IMR-90 (cell line): ENCODE measurements at regions not wholly inside any gene's neighbourhood (a gene's known extent, or its start where the extent isn't known, plus 50 kb on each side); places are given as distances from the start of the nearest gene placed in this dataset.

ENCODE experiments used
- ATAC-seq: fragments of 200-7000 bp; cut with Tn5 transposase; 2 replicates; pipeline ENCODE4 v1.9.1; 2020; ENCODE audit warnings: low read depth, mild to moderate bottlenecking, moderate library complexity
- BruUV-seq: library from RNA; stranded (reverse); fragments of 400-500 nt; replicated peaks from 2 replicates; lab custom pipeline; 2021; lab: Mats Ljungman, UMichigan
- CTCF ChIA-PET: fragments of 300-600 bp; formaldehyde crosslinking; extraction: SDS; loops from one replicate; lab custom pipeline; 2021; ENCODE audit warnings: antibody characterized with exemption; lab: Yijun Ruan, JAX
- POLR2A ChIA-PET: fragments of 300-600 bp; sonication (Branson Sonifier 250); formaldehyde crosslinking; loops from one replicate; lab custom pipeline; 2022; ENCODE audit warnings: antibody characterized with exemption; ENCODE audit not compliant: unreplicated experiment; lab: Charles Lee
- DNase-seq: peaks from one replicate; pipeline ENCODE4 v3.0.0; 2013
- H2AFZ ChIP-seq: replicated peaks from 2 replicates; pipeline ENCODE3; 2013; ENCODE audit warnings: low read length, mild to moderate bottlenecking; ENCODE audit not compliant: poor library complexity
- H2AK5ac ChIP-seq: 2 replicates; pipeline ENCODE4 v1.6.1; 2013; ENCODE audit warnings: low read depth, low read length, inconsistent platforms
- H2AK9ac ChIP-seq: replicated peaks from 2 replicates; pipeline ENCODE3; 2013; ENCODE audit warnings: mild to moderate bottlenecking, low read depth, low read length, moderate library complexity; ENCODE audit not compliant: poor library complexity
- H2BK120ac ChIP-seq: 2 replicates; pipeline ENCODE4 v1.6.1; 2013; ENCODE audit warnings: low read depth, low read length, inconsistent platforms
- H2BK15ac ChIP-seq: 3 replicates; pipeline ENCODE4 v1.6.1; 2013; ENCODE audit warnings: low read depth, low read length, inconsistent platforms
- H2BK20ac ChIP-seq: 2 replicates; pipeline ENCODE4 v1.6.1; 2013; ENCODE audit warnings: low read depth, mild to moderate bottlenecking, inconsistent platforms, low read length, moderate library complexity
- H2BK5ac ChIP-seq: 2 replicates; pipeline ENCODE4 v1.6.1; 2013; ENCODE audit warnings: mild to moderate bottlenecking, low read depth, low read length, inconsistent platforms; ENCODE audit not compliant: poor library complexity, severe bottlenecking
- H3K14ac ChIP-seq: replicated peaks from 2 replicates; pipeline ENCODE4 v1.6.1; 2013; ENCODE audit warnings: low read depth, low read length, inconsistent platforms
- H3K18ac ChIP-seq: 2 replicates; pipeline ENCODE4 v1.6.1; 2013; ENCODE audit warnings: low read depth, low read length, control low read depth
- H3K23ac ChIP-seq: 2 replicates; pipeline ENCODE4 v1.6.1; 2013; ENCODE audit warnings: low read depth, low read length, inconsistent platforms
- H3K27ac ChIP-seq: 2 replicates; pipeline ENCODE4 v1.5.1; 2013; ENCODE audit warnings: mild to moderate bottlenecking, control low read depth, low read length; ENCODE audit not compliant: insufficient read depth
- H3K27me3 ChIP-seq: 2 replicates; pipeline ENCODE4 v1.6.1; 2013; ENCODE audit warnings: low read length; ENCODE audit not compliant: control insufficient read depth, insufficient read depth
- H3K36me3 ChIP-seq: 2 replicates; pipeline ENCODE4 v1.6.1; 2013; ENCODE audit warnings: low read length, mixed read lengths; ENCODE audit not compliant: control insufficient read depth, insufficient read depth
- H3K4ac ChIP-seq: 2 replicates; pipeline ENCODE4 v1.6.1; 2013; ENCODE audit warnings: low read depth, low read length, inconsistent platforms
- H3K4me1 ChIP-seq: 2 replicates; pipeline ENCODE4 v1.6.1; 2013; ENCODE audit warnings: low read length, mixed read lengths; ENCODE audit not compliant: control insufficient read depth, insufficient read depth
- H3K4me2 ChIP-seq: 2 replicates; pipeline ENCODE4 v1.6.1; 2013; ENCODE audit warnings: low read depth, mild to moderate bottlenecking, control low read depth, low read length, moderate library complexity
- H3K4me3 ChIP-seq: 2 replicates; pipeline ENCODE4 v1.5.1; 2013; ENCODE audit warnings: low read depth, mild to moderate bottlenecking, control low read depth, low read length, moderate library complexity; ENCODE audit not compliant: insufficient read depth
- H3K56ac ChIP-seq: 2 replicates; pipeline ENCODE4 v1.6.1; 2013; ENCODE audit warnings: low read length, inconsistent platforms; ENCODE audit not compliant: insufficient read depth; ENCODE audit errors: extremely low read depth
- H3K79me1 ChIP-seq, 2 experiments: 2 replicates each; pipeline ENCODE4 v1.6.1; 2013; ENCODE audit warnings: low read length in 2 of 2, inconsistent platforms in 1 of 2, low read depth in 1 of 2
- H3K9ac ChIP-seq: 2 replicates; pipeline ENCODE4 v1.6.1; 2013; ENCODE audit warnings: low read depth, low read length, control low read depth
- H3K9me1 ChIP-seq: 2 replicates; pipeline ENCODE4 v1.6.1; 2013; ENCODE audit warnings: low read length, inconsistent platforms; ENCODE audit not compliant: insufficient read depth
- H3K9me3 ChIP-seq: 2 replicates; pipeline ENCODE4 v1.6.1; 2013; ENCODE audit warnings: low read length; ENCODE audit not compliant: control insufficient read depth, insufficient read depth
- H4K20me1 ChIP-seq: 2 replicates; pipeline ENCODE4 v1.6.1; 2013; ENCODE audit warnings: low read length, inconsistent platforms; ENCODE audit not compliant: insufficient read depth
- H4K5ac ChIP-seq: 2 replicates; pipeline ENCODE4 v1.6.1; 2013; ENCODE audit warnings: mild to moderate bottlenecking, low read depth, low read length, control low read depth
- H4K8ac ChIP-seq, 2 experiments: 2 replicates each; pipeline ENCODE4 v1.6.1; 2013; ENCODE audit warnings: low read depth in 2 of 2, low read length in 2 of 2, control low read depth in 1 of 2, inconsistent platforms in 1 of 2
- H4K91ac ChIP-seq: 2 replicates; pipeline ENCODE4 v1.6.1; 2013; ENCODE audit warnings: low read depth, low read length, inconsistent platforms; ENCODE audit not compliant: insufficient read depth
- CEBPB ChIP-seq: IDR thresholded peaks from 2 replicates; pipeline ENCODE4 v1.6.1; 2012; ENCODE audit warnings: low read depth, low read length, improper control_type of control experiment
- CHD1 ChIP-seq: IDR thresholded peaks from 2 replicates; pipeline ENCODE4 v1.6.1; 2012; ENCODE audit warnings: low read depth, low read length, improper control_type of control experiment
- CTCF ChIP-seq: conservative IDR thresholded peaks from 2 replicates; pipeline ENCODE4 v1.5.1; 2012; ENCODE audit warnings: mild to moderate bottlenecking, low read depth, low read length, improper control_type of control experiment
- MAFK ChIP-seq: IDR thresholded peaks from 2 replicates; pipeline ENCODE4 v1.6.1; 2012; ENCODE audit warnings: low read depth, low read length, improper control_type of control experiment
- MXI1 ChIP-seq: IDR thresholded peaks from 2 replicates; pipeline ENCODE4 v1.6.1; 2012; ENCODE audit warnings: low read depth, mild to moderate bottlenecking, low read length, moderate library complexity, borderline replicate concordance
- POLR2A ChIP-seq: IDR thresholded peaks from 2 replicates; pipeline ENCODE4 v1.6.1; 2012; ENCODE audit warnings: mild to moderate bottlenecking, low read depth, low read length
- RAD21 ChIP-seq: IDR thresholded peaks from 2 replicates; pipeline ENCODE4 v1.6.1; 2012; ENCODE audit warnings: low read length, improper control_type of control experiment
- RCOR1 ChIP-seq: IDR thresholded peaks from 2 replicates; pipeline ENCODE4 v1.6.1; 2012; ENCODE audit warnings: mild to moderate bottlenecking, low read length, improper control_type of control experiment; ENCODE audit not compliant: insufficient replicate concordance
- RFX5 ChIP-seq: IDR thresholded peaks from 2 replicates; pipeline ENCODE4 v1.8.0; 2012; ENCODE audit warnings: low read depth, mild to moderate bottlenecking, low read length, moderate library complexity
- USF2 ChIP-seq: fragments of 150-350 bp; IDR thresholded peaks from 2 replicates; pipeline ENCODE4 v1.6.1; 2017; ENCODE audit warnings: mild to moderate bottlenecking, antibody characterized with exemption, low read length, low read depth
- WGBS, 2 experiments: methylation state at CpG; one replicate each; pipeline versions ENCODE4 v1.1.5 to v1.1.7; 2013; ENCODE audit warnings: missing lambda C conversion rate in 2 of 2; ENCODE audit not compliant: insufficient read length in 1 of 2; ENCODE audit errors: extremely low coverage in 2 of 2; 5-methylcytosine and 5-hydroxymethylcytosine counted together
- dilution Hi-C: fragments of 300-500 bp; cut with HindIII; formaldehyde crosslinking; loops from one replicate; pipeline ENCODE4 v1.14.3; 2018; ENCODE audit warnings: low sequenced_read_pairs; ENCODE audit not compliant: unreplicated experiment
- in situ Hi-C: fragments of 300-500 bp; cut with MboI; formaldehyde crosslinking; loops from 3 replicates; pipeline ENCODE4 v1.14.3; 2019; ENCODE audit warnings: low sequenced_read_pairs, inconsistent platforms, mixed read lengths
- intact Hi-C: fragments of 100-400 bp; cut with micrococcal nuclease; formaldehyde crosslinking; loops from 2 replicates; pipeline ENCODE4 v1.10.0; 2022

- no peak overlapping the region for H3K9ac ChIP-seq
- H2BK20ac ChIP-seq, result no peak overlapping the region
- H3K79me1 ChIP-seq, result no peaks in the 10 kb centered on the region
- no peak overlapping the region for H3K4me2 ChIP-seq
- DNase-seq (no peak), ATAC-seq (no peak)
- BruUV-seq, result no TSS peak
- H3K23ac ChIP-seq, result no peak overlapping the region
- H3K4ac ChIP-seq, result no peak overlapping the region
- POLR2A ChIA-PET, result no interaction called here
- no CpG with 5 or more reads among the region's 1 CpG for WGBS, 2 experiments
- no peaks in the 10 kb centered on the region for H3K27me3 ChIP-seq
- no peak overlapping the region for H4K8ac ChIP-seq
- H2AFZ ChIP-seq, result no peak overlapping the region
- no peaks in the 10 kb centered on the region for H3K4me1 ChIP-seq
- dilution Hi-C loops (no loop called here), in situ Hi-C loops (no loop called here), intact Hi-C loops (no loop called here)
- H3K18ac ChIP-seq, result no peak overlapping the region
- H2BK15ac ChIP-seq, result no peak overlapping the region
- TF ChIP-seq MAFK (no peak), CTCF (no peak), MXI1 (no peak), RFX5 (no peak), CEBPB (no peak), RCOR1 (no peak), RAD21 (no peak), USF2 (no peak), CHD1 (no peak), POLR2A (no peak)
- no peak overlapping the region for H3K56ac ChIP-seq
- no peak overlapping the region for H2BK120ac ChIP-seq
- H3K27ac ChIP-seq, result no peak overlapping the region
- H3K9me1 ChIP-seq, result no peaks in the 10 kb centered on the region
- CTCF ChIA-PET, result no interaction called here
- H3K4me3 ChIP-seq, result no peak overlapping the region
- no peak overlapping the region for H2AK9ac ChIP-seq
- H3K36me3 ChIP-seq, result no peaks in the 10 kb centered on the region
- H2AK5ac ChIP-seq, result no peak overlapping the region
- no peaks in the 10 kb centered on the region for H3K9me3 ChIP-seq
- H4K20me1 ChIP-seq, result no peaks in the 10 kb centered on the region
- H4K91ac ChIP-seq, result no peak overlapping the region
- H4K5ac ChIP-seq, result no peak overlapping the region
- no peak overlapping the region for H3K14ac ChIP-seq
- no peak overlapping the region for H2BK5ac ChIP-seq
Measured at GRCh38 chr1:60935599-60936110, 146.7 kb upstream of the NFIA start.
